SU-DHL-6 (cell line): ENCODE measurements at regions not wholly inside any gene's neighbourhood (a gene's known extent, or its start where the extent isn't known, plus 50 kb on each side); places are given as distances from the start of the nearest gene placed in this dataset.

Experiments
- H2AFZ ChIP-seq: fragments of 200-600 bp; sonication (generic); 2 replicates; pipeline ENCODE4 v1.6.1; 2014; ENCODE audit warnings: low read depth, mild to moderate bottlenecking, moderate library complexity, mixed read lengths, antibody characterized with exemption, low read length; ENCODE audit not compliant: severe bottlenecking
- H3F3A ChIP-seq: fragments of 200-600 bp; shearing (Covaris generic); 2 replicates; pipeline ENCODE4 v1.6.0; 2016; ENCODE audit warnings: antibody characterized with exemption, mild to moderate bottlenecking; ENCODE audit not compliant: insufficient read depth
- H3K27ac ChIP-seq: fragments of 200-600 bp; sonication (generic); 2 replicates; pipeline ENCODE4 v1.5.1; 2016; ENCODE audit warnings: low read depth, mild to moderate bottlenecking, low read length, moderate library complexity, mixed read lengths
- H3K27me3 ChIP-seq: fragments of 200-600 bp; sonication (generic), shearing (Covaris generic); 2 replicates; pipeline ENCODE4 v1.6.0; 2014; ENCODE audit warnings: mild to moderate bottlenecking, low read length
- H3K36me3 ChIP-seq: fragments of 200-600 bp; sonication (generic); 2 replicates; pipeline ENCODE4 v1.6.1; 2014; ENCODE audit warnings: mild to moderate bottlenecking, low read length, mixed read lengths
- H3K4me2 ChIP-seq: fragments of 300-600, 200-600 bp; shearing (Covaris generic), sonication (generic); 2 replicates; pipeline ENCODE4 v1.6.0; 2014; ENCODE audit warnings: low read length, low read depth, mild to moderate bottlenecking; ENCODE audit not compliant: poor library complexity, severe bottlenecking
- H3K4me3 ChIP-seq: fragments of 200-600 bp; sonication (generic); 2 replicates; pipeline ENCODE4 v1.5.1; 2014; ENCODE audit warnings: antibody characterized with exemption, low read length, mild to moderate bottlenecking, mixed read lengths; ENCODE audit not compliant: insufficient read depth, poor library complexity, severe bottlenecking
- H3K79me2 ChIP-seq: fragments of 200-600 bp; sonication (generic); 2 replicates; pipeline ENCODE4 v1.6.1; 2014; ENCODE audit warnings: mild to moderate bottlenecking, low read length, moderate library complexity; ENCODE audit not compliant: insufficient read depth
- H3K9ac ChIP-seq: fragments of 200-600 bp; sonication (generic); 2 replicates; pipeline ENCODE4 v1.7.0; 2014; ENCODE audit warnings: mild to moderate bottlenecking, low read length
- H3K9me2 ChIP-seq: fragments of 200-600 bp; sonication (generic); replicated peaks from 2 replicates; pipeline ENCODE4 v1.6.1; 2014; ENCODE audit warnings: low read length; ENCODE audit not compliant: insufficient read depth
- H3K9me3 ChIP-seq: fragments of 200-600 bp; sonication (generic); 2 replicates; pipeline ENCODE4 v1.6.1; 2014; ENCODE audit warnings: low read length, mixed read lengths; ENCODE audit not compliant: insufficient read depth
- H4K20me1 ChIP-seq: fragments of 200-600 bp; sonication (generic); 2 replicates; pipeline ENCODE4 v1.6.1; 2014; ENCODE audit warnings: low read depth, mild to moderate bottlenecking, antibody characterized with exemption, low read length, moderate library complexity, mixed read lengths
- EZH2phosphoT487 ChIP-seq: fragments of 200-600 bp; sonication (generic), shearing (Covaris generic); conservative IDR thresholded peaks from 2 replicates; pipeline ENCODE4 v1.6.1; 2018; ENCODE audit warnings: mild to moderate bottlenecking, antibody characterized with exemption, low read length, moderate library complexity, mixed read lengths
- TF ChIP-seq, protein P1 (sequence below): fragments of 200-600 bp; sonication (generic); IDR thresholded peaks from one replicate; pipeline ENCODE4 v1.5.1; 2017; ENCODE audit warnings: antibody characterized with exemption, mild to moderate bottlenecking, low read length, moderate library complexity; ENCODE audit not compliant: insufficient read depth, poor library complexity, severe bottlenecking

DNA sequence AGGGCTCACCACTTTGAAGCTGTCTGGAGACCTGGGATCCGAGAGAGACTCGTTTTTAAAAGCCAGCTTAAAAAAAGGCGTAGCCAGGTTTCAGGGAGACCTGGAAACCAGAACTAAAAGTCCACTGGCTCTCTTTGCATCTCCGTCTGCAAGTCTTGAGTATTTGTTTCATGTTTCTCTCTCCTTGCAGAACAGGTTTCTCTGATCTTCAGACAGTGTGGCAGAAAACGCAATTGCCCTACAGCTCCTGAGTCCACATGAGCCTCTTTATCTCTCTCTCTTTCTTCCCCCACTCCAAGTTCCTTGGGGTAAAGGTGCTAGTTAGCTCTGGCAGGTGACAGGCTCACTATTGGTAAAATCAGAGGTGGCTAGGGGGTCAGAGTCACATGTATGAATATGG lies 67.0 kb upstream of the AMPD3 start:
- H3F3A ChIP-seq = no peaks in the 10 kb centered on the region
- H3K79me2 ChIP-seq = no peaks in the 10 kb centered on the region
- H3K36me3 ChIP-seq = no peaks in the 10 kb centered on the region
- H3K4me2 ChIP-seq = no peak overlapping the region
- H3K27me3 ChIP-seq = no peaks in the 10 kb centered on the region
- TF ChIP-seq, protein P1, sequence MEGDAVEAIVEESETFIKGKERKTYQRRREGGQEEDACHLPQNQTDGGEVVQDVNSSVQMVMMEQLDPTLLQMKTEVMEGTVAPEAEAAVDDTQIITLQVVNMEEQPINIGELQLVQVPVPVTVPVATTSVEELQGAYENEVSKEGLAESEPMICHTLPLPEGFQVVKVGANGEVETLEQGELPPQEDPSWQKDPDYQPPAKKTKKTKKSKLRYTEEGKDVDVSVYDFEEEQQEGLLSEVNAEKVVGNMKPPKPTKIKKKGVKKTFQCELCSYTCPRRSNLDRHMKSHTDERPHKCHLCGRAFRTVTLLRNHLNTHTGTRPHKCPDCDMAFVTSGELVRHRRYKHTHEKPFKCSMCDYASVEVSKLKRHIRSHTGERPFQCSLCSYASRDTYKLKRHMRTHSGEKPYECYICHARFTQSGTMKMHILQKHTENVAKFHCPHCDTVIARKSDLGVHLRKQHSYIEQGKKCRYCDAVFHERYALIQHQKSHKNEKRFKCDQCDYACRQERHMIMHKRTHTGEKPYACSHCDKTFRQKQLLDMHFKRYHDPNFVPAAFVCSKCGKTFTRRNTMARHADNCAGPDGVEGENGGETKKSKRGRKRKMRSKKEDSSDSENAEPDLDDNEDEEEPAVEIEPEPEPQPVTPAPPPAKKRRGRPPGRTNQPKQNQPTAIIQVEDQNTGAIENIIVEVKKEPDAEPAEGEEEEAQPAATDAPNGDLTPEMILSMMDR = no peak
- TF ChIP-seq EZH2phosphoT487 = no peak
- H3K4me3 ChIP-seq = no peak overlapping the region
- H2AFZ ChIP-seq = no peak overlapping the region
- H3K9ac ChIP-seq = no peak overlapping the region
- H3K9me2 ChIP-seq = no peaks in the 10 kb centered on the region
- H3K27ac ChIP-seq = no peak overlapping the region
- H4K20me1 ChIP-seq = no peaks in the 10 kb centered on the region
- peaks cover 2% of the 10 kb centered on the region; the same call in 1 of the 2 replicates for H3K9me3 ChIP-seq

- Histone ChIP-seq H3K36me3 (no peaks in the 10 kb centered on the region), H3K4me2 (no peak overlapping the region), H3K9me2 (no peaks in the 10 kb centered on the region), H2AFZ (no peak overlapping the region), H3K9me3 (peaks cover 2% of the 10 kb centered on the region; the same call in 1 of the 2 replicates), H3K79me2 (no peaks in the 10 kb centered on the region), H4K20me1 (no peaks in the 10 kb centered on the region), H3K9ac (no peak overlapping the region), H3F3A (no peaks in the 10 kb centered on the region), H3K4me3 (no peak overlapping the region), H3K27me3 (no peaks in the 10 kb centered on the region), H3K27ac (no peak overlapping the region)
- TF ChIP-seq, protein P1 = no peak
- no peak for TF ChIP-seq EZH2phosphoT487
Observed at GRCh38 chr11:10388574-10388973, 66.5 kb upstream of the AMPD3 start.

GRCh38 chr11:10390375-10390774 lies 64.7 kb upstream of the AMPD3 start:
- no peak for TF ChIP-seq EZH2phosphoT487
- TF ChIP-seq, protein P1 = no peak
- no peaks in the 10 kb centered on the region for H3K79me2 ChIP-seq
- no peak overlapping the region for H2AFZ ChIP-seq
- H3K9ac ChIP-seq = no peak overlapping the region
- H4K20me1 ChIP-seq = no peaks in the 10 kb centered on the region
- H3K36me3 ChIP-seq = no peaks in the 10 kb centered on the region
- H3K4me2 ChIP-seq = no peak overlapping the region
- no peak overlapping the region for H3K4me3 ChIP-seq
- H3K27ac ChIP-seq = no peak overlapping the region
- H3K9me2 ChIP-seq = no peaks in the 10 kb centered on the region
- H3K27me3 ChIP-seq = no peaks in the 10 kb centered on the region
- peaks cover 2% of the 10 kb centered on the region; the same call in 1 of the 2 replicates for H3K9me3 ChIP-seq
- H3F3A ChIP-seq = no peaks in the 10 kb centered on the region
